ENCODE measurements at regions not wholly inside any gene's neighbourhood (a gene's known extent, or its start where the extent isn't known, plus 50 kb on each side); places are given as distances from the start of the nearest gene placed in this dataset.
A peak's percentile ranks its signal among the peaks of the same experiment; 100 is the strongest.

- TF ChIP-seq ELF1 (CRISPR knock-in tag; IDR thresholded peaks at IDR 0.05): peak; percentile 36
- 0 out of 2 replicates have a peak, but pooled peaks have one; percentile 19 for TF ChIP-seq SETDB1 (CRISPR knock-in tag; IDR thresholded peaks at IDR 0.05; ENCODE audit: borderline replicate concordance)
- peak; percentile 44; the same call in 1 of the 2 replicates for TF ChIP-seq ZNF761 (CRISPR knock-in tag; conservative IDR thresholded peaks at IDR 0.05)
- no peak for TF ChIP-seq GLI4 (CRISPR knock-in tag; IDR thresholded peaks at IDR 0.05; ENCODE audit: borderline replicate concordance)
- TF ChIP-seq NFYC (CRISPR knock-in tag; IDR thresholded peaks at IDR 0.05): peak; percentile 80
- no peak for TF ChIP-seq HOXD1 (CRISPR knock-in tag; IDR thresholded peaks at IDR 0.05)
- TF ChIP-seq ARID5B (CRISPR knock-in tag; IDR thresholded peaks at IDR 0.05): peak; percentile 44; the same call in 1 of the 2 replicates
- no peak for TF ChIP-seq SAFB2 (CRISPR knock-in tag; IDR thresholded peaks at IDR 0.05; ENCODE audit: borderline replicate concordance, low read depth)
- peak; percentile 18; the same call in 1 of the 2 replicates for TF ChIP-seq YEATS2 (CRISPR knock-in tag; IDR thresholded peaks at IDR 0.05; ENCODE audit: borderline replicate concordance)
- peak; percentile 56; the same call in 1 of the 2 replicates for TF ChIP-seq ZNF274 (CRISPR knock-in tag; IDR thresholded peaks at IDR 0.05)
- peak; percentile 84 for TF ChIP-seq MAFF (IDR thresholded peaks at IDR 0.05; ENCODE audit: low read depth, low read length)
- no peak for TF ChIP-seq MZF1 (CRISPR knock-in tag; IDR thresholded peaks at IDR 0.05; ENCODE audit: borderline replicate concordance)
- peak; percentile 16; the same call in 1 of the 2 replicates for TF ChIP-seq CTCF (CRISPR knock-in tag; IDR thresholded peaks at IDR 0.05)
- 0 out of 2 replicates have a peak, but pooled peaks have one; percentile 19 for TF ChIP-seq ZNF503 (CRISPR knock-in tag; IDR thresholded peaks at IDR 0.05)
- TF ChIP-seq HMGXB4 (CRISPR knock-in tag; IDR thresholded peaks at IDR 0.05; ENCODE audit: borderline replicate concordance in 1 of 2, low read depth in 1 of 2): peak in 1 of 2 experiments; percentile 9; a peak in 1 of 4 replicates
- TF ChIP-seq ZNF800 (CRISPR knock-in tag; IDR thresholded peaks at IDR 0.05): no peak
Measured at GRCh38 chr9:36765468-36766341, 193.0 kb downstream of the MELK start (continued).
